ENCODE measurements at regions not wholly inside any gene's neighbourhood (a gene's known extent, or its start where the extent isn't known, plus 50 kb on each side); places are given as distances from the start of the nearest gene placed in this dataset.
A peak's percentile ranks its signal among the peaks of the same experiment; 100 is the strongest.

DNA sequence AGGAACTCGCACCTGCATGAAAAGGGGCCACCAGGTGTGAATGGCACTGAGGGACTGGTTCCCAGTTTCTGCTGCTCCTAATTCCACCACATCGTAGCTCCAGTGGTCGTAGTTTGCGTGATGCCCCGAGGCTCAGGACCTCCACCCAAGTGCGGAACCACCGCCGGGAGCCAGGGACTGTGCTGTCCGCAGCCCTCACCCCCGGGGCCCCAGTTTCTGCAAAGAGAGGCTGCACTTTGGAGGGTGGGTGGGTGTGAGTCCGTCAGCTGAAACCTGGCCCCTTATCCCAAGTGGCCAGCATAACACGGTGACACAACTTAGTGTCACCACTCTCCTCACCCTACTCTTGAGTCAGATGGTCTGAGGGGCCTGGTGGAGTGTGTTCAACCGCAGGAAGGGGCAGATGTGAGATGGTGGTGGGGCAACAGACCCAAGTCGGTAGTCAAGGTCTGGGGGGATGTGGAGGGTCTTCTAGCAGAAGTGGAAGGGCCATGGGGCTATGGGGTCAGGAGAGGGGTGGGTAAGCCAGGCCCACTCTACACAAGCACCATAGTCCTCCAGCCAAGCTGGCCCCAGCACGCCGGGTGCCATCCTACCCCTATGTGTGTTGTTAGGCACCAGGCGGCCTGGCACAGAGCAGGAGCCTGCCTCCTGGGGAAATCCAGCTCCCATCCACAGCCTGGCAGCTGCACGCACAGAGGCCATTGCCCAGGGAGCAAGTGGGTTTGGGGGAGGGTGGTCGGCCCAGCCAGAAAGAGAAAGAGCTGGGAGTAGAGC, 1301.6 kb downstream of the UQCRFS1 start:
- Mint-ChIP-seq H3K27ac (no peak overlapping the region), H3K4me3 (no peak overlapping the region), H3K9me3 (peaks cover 0 to 7% (median 3%) of the 10 kb centered on the region in 7 donors), H3K36me3 (no peaks in the 10 kb centered on the region), H3K4me1 (no peaks in the 10 kb centered on the region), H3K27me3 (no peaks in the 10 kb centered on the region)
- no peak overlapping the region for H3K4me3 ChIP-seq (ENCODE audit: low read depth, low read length)
- peaks cover 0 to 6% of the 10 kb centered on the region in 2 experiments for H3K9me3 ChIP-seq (ENCODE audit: control insufficient read depth in 2 of 2, low read length in 2 of 2)
- H3K4me1 ChIP-seq (ENCODE audit: control insufficient read depth, insufficient read depth, low read length, poor library complexity, severe bottlenecking): no peaks in the 10 kb centered on the region
- ATAC-seq (ENCODE audit: low read depth in 2 of 2) (no peak), DNase-seq (no peak)
- H3K36me3 ChIP-seq (ENCODE audit: control insufficient read depth, insufficient read depth, low read length): no peaks in the 10 kb centered on the region
- H3K27me3 ChIP-seq (ENCODE audit: control insufficient read depth, insufficient read depth, low read length): no peaks in the 10 kb centered on the region
- H3K27ac ChIP-seq (ENCODE audit: insufficient read depth, low read length, poor library complexity, severe bottlenecking): no peak overlapping the region

- Mint-ChIP-seq H3K27me3 (no peaks in the 10 kb centered on the region), H3K27ac (no peak overlapping the region), H3K4me3 (no peak overlapping the region), H3K36me3 (no peaks in the 10 kb centered on the region), H3K4me1 (no peaks in the 10 kb centered on the region), H3K9me3 (peaks cover 0 to 7% (median 1%) of the 10 kb centered on the region in 7 donors)
- Histone ChIP-seq H3K36me3 (ENCODE audit: control insufficient read depth, insufficient read depth, low read length) (no peaks in the 10 kb centered on the region), H3K4me3 (ENCODE audit: low read depth, low read length) (no peak overlapping the region), H3K9me3 (ENCODE audit: control insufficient read depth in 2 of 2, low read length in 2 of 2) (peaks cover 0 to 6% of the 10 kb centered on the region in 2 experiments), H3K27me3 (ENCODE audit: control insufficient read depth, insufficient read depth, low read length) (no peaks in the 10 kb centered on the region), H3K4me1 (ENCODE audit: control insufficient read depth, insufficient read depth, low read length, poor library complexity, severe bottlenecking) (no peaks in the 10 kb centered on the region), H3K27ac (ENCODE audit: insufficient read depth, low read length, poor library complexity, severe bottlenecking) (no peak overlapping the region)
- ATAC-seq (ENCODE audit: low read depth in 2 of 2): no peak
- no peak for DNase-seq
These were observed 1303.1 kb downstream of the UQCRFS1 start for GRCh38 chr19:27909861-27910260.

DNA sequence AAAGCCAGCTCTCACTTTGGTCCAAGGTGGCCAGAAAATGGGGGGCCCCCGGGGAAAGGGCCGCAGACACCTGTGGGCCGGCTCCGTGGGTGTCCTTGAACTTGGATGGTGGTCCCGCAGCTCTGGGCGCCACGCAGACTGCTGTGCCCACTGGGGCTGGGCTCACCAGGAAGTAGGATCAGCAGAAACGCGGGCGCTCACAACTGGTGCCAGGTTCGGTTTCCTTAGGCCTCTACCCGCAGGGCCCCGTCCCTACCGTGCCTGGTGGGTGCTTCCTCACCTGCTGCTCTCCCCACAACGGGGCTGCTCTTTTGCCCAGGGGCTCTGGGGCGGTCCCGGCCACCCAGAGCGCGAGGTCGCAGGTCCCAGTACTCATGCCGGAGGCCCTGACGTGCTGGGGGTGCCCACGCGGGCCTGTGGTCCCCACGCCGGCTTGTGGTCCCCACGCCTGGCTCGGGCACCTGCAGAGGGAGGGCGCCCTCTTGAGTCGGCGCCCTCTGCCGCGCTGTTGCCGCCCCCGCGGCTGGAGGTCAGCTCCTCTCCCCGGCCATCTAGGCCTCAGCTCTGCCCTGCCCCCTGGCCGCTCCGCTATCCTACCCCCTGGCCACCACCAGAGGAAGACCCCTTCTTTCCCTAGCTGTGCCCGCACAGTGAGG, 1303.6 kb downstream of the UQCRFS1 start:
- Mint-ChIP-seq H3K27ac (no peak overlapping the region), H3K36me3 (no peaks in the 10 kb centered on the region), H3K27me3 (no peaks in the 10 kb centered on the region), H3K4me3 (no peak overlapping the region), H3K9me3 (peaks cover 0 to 7% (median 2%) of the 10 kb centered on the region in 7 donors), H3K4me1 (no peaks in the 10 kb centered on the region)
- no peaks in the 10 kb centered on the region for H3K36me3 ChIP-seq (ENCODE audit: control insufficient read depth, insufficient read depth, low read length)
- DNase-seq (no peak), ATAC-seq (ENCODE audit: low read depth in 2 of 2) (no peak)
- no peak overlapping the region for H3K27ac ChIP-seq (ENCODE audit: insufficient read depth, low read length, poor library complexity, severe bottlenecking)
- no peak overlapping the region for H3K4me3 ChIP-seq (ENCODE audit: low read depth, low read length)
- H3K4me1 ChIP-seq (ENCODE audit: control insufficient read depth, insufficient read depth, low read length, poor library complexity, severe bottlenecking): no peaks in the 10 kb centered on the region
- H3K27me3 ChIP-seq (ENCODE audit: control insufficient read depth, insufficient read depth, low read length): no peaks in the 10 kb centered on the region
- peaks cover 0 to 6% of the 10 kb centered on the region in 2 experiments for H3K9me3 ChIP-seq (ENCODE audit: control insufficient read depth in 2 of 2, low read length in 2 of 2)

DNA sequence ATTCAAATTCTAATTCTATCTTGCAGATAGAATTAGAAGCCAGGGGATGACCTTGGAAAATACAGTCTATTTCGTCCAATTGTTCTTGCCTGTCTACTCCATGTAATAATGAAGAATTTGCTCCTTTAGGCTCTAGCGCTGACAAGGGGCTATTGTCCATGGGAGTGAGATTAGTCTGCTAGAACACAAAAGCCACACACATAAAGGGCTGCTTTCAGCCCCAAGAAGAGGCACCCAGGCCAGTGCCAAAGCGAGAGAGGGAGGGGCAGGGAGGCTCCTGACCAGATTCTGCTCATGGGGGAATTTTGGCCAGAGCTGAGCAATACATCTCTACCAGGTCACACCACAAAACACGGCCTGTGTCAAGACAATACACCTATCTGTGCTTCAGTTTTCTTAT, 1306.9 kb downstream of the UQCRFS1 start:
- Mint-ChIP-seq H3K4me1 (no peaks in the 10 kb centered on the region), H3K36me3 (no peaks in the 10 kb centered on the region), H3K4me3 (no peak overlapping the region), H3K27ac (no peak overlapping the region), H3K9me3 (peaks cover 0 to 5% (median 3%) of the 10 kb centered on the region in 7 donors), H3K27me3 (no peaks in the 10 kb centered on the region)
- no peaks in the 10 kb centered on the region for H3K27me3 ChIP-seq (ENCODE audit: control insufficient read depth, insufficient read depth, low read length)
- H3K4me1 ChIP-seq (ENCODE audit: control insufficient read depth, insufficient read depth, low read length, poor library complexity, severe bottlenecking): no peaks in the 10 kb centered on the region
- ATAC-seq (ENCODE audit: low read depth in 2 of 2): no peak
- peaks cover 0 to 4% of the 10 kb centered on the region in 2 experiments for H3K9me3 ChIP-seq (ENCODE audit: control insufficient read depth in 2 of 2, low read length in 2 of 2)
- H3K36me3 ChIP-seq (ENCODE audit: control insufficient read depth, insufficient read depth, low read length): no peaks in the 10 kb centered on the region
- no peak overlapping the region for H3K27ac ChIP-seq (ENCODE audit: insufficient read depth, low read length, poor library complexity, severe bottlenecking)
- H3K4me3 ChIP-seq (ENCODE audit: low read depth, low read length): no peak overlapping the region
- DNase-seq: no peak

DNA sequence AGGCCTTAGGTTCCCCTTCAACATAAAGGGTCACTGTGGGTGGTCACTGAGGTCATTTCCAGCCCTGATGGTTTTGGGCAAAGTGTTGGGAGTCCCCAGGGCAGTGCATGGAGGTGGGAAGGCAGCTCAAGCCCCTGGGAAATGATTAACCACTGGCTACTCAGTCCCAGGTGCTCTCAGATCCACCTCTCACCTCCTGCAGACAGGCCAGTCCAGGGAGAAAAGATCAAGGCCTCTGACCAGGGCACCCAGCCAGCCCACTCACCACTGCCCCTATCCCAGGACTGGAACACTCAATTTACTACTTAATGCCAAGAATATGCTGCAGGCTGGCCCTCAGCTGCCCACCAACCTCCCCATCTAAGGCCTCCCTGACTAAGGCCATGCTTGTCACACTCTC, 1307.9 kb downstream of the UQCRFS1 start:
- ATAC-seq (ENCODE audit: low read depth in 2 of 2): no peak
- Histone ChIP-seq H3K27ac (ENCODE audit: insufficient read depth, low read length, poor library complexity, severe bottlenecking) (no peak overlapping the region), H3K4me3 (ENCODE audit: low read depth, low read length) (no peak overlapping the region), H3K4me1 (ENCODE audit: control insufficient read depth, insufficient read depth, low read length, poor library complexity, severe bottlenecking) (no peaks in the 10 kb centered on the region), H3K9me3 (ENCODE audit: control insufficient read depth in 2 of 2, low read length in 2 of 2) (no peaks in the 10 kb centered on the region), H3K27me3 (ENCODE audit: control insufficient read depth, insufficient read depth, low read length) (no peaks in the 10 kb centered on the region), H3K36me3 (ENCODE audit: control insufficient read depth, insufficient read depth, low read length) (no peaks in the 10 kb centered on the region)
- Mint-ChIP-seq H3K4me1 (no peaks in the 10 kb centered on the region), H3K27me3 (no peaks in the 10 kb centered on the region), H3K27ac (no peak overlapping the region), H3K36me3 (no peaks in the 10 kb centered on the region), H3K9me3 (peaks cover 0 to 5% (median 3%) of the 10 kb centered on the region in 7 donors), H3K4me3 (no peak overlapping the region)
- no peak for DNase-seq

- Histone ChIP-seq H3K36me3 (ENCODE audit: control insufficient read depth, insufficient read depth, low read length) (no peaks in the 10 kb centered on the region), H3K27ac (ENCODE audit: insufficient read depth, low read length, poor library complexity, severe bottlenecking) (no peak overlapping the region), H3K4me1 (ENCODE audit: control insufficient read depth, insufficient read depth, low read length, poor library complexity, severe bottlenecking) (no peaks in the 10 kb centered on the region), H3K4me3 (ENCODE audit: low read depth, low read length) (no peak overlapping the region), H3K27me3 (ENCODE audit: control insufficient read depth, insufficient read depth, low read length) (no peaks in the 10 kb centered on the region), H3K9me3 (ENCODE audit: control insufficient read depth in 2 of 2, low read length in 2 of 2) (no peaks in the 10 kb centered on the region)
- Mint-ChIP-seq H3K27ac (peak overlapping the region in 1 of 3 donors; percentile 86), H3K4me3 (no peak overlapping the region), H3K36me3 (no peaks in the 10 kb centered on the region), H3K27me3 (no peaks in the 10 kb centered on the region), H3K4me1 (no peaks in the 10 kb centered on the region), H3K9me3 (peaks cover 0 to 10% (median 4%) of the 10 kb centered on the region in 7 donors)
- ATAC-seq (ENCODE audit: low read depth in 2 of 2) (no peak), DNase-seq (no peak)
These were observed 1311.9 kb downstream of the UQCRFS1 start for GRCh38 chr19:27901078-27901477.

DNA sequence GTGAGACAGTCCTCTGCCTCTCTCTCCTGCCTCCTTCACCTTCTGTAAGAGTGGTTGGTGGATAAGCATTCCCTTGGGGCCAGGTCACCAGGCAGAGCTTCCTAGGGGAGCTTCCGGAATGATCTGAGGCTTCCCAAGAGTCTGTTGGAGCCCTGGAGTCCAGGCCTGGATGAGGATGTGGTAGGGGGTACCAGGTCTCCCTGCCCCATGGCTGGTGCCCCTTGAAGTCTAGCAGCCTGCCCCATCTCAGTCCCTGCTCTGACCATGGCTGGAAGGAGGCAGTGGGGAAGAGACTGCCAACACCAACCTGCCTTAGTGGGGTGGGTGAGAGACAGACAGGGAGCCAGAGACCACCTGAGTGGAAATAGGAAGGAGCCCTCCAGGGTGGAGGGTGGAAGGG, 1316.9 kb downstream of the UQCRFS1 start:
- no peaks in the 10 kb centered on the region for H3K4me1 Mint-ChIP-seq
- peaks cover 0 to 26% (median 4%) of the 10 kb centered on the region in 7 donors for H3K9me3 Mint-ChIP-seq
- H3K4me3 ChIP-seq (ENCODE audit: low read depth, low read length): no peak overlapping the region
- no peaks in the 10 kb centered on the region for H3K27me3 Mint-ChIP-seq
- H3K27ac Mint-ChIP-seq: no peak overlapping the region
- H3K9me3 ChIP-seq (ENCODE audit: control insufficient read depth in 2 of 2, low read length in 2 of 2): no peaks in the 10 kb centered on the region
- ATAC-seq (ENCODE audit: low read depth in 2 of 2): no peak
- no peaks in the 10 kb centered on the region for H3K4me1 ChIP-seq (ENCODE audit: control insufficient read depth, insufficient read depth, low read length, poor library complexity, severe bottlenecking)
- DNase-seq: no peak
- no peaks in the 10 kb centered on the region for H3K27me3 ChIP-seq (ENCODE audit: control insufficient read depth, insufficient read depth, low read length)
- no peak overlapping the region for H3K27ac ChIP-seq (ENCODE audit: insufficient read depth, low read length, poor library complexity, severe bottlenecking)
- no peaks in the 10 kb centered on the region for H3K36me3 Mint-ChIP-seq
- H3K36me3 ChIP-seq (ENCODE audit: control insufficient read depth, insufficient read depth, low read length): no peaks in the 10 kb centered on the region
- no peak overlapping the region for H3K4me3 Mint-ChIP-seq

Data from CD4-positive, CD25-positive, alpha-beta regulatory T cell (primary cell).